CD4-positive, alpha-beta T cell treated with Interleukin-6 at 100 ng/mL for 8 hours (primary cell): ENCODE measurements at regions not wholly inside any gene's neighbourhood (a gene's known extent, or its start where the extent isn't known, plus 50 kb on each side); places are given as distances from the start of the nearest gene placed in this dataset.

ENCODE experiments used
- DNase-seq: peaks from one replicate; pipeline ENCODE4 v3.0.0-alpha.2; 2020; ENCODE audit warnings: mixed read lengths, low spot score

GRCh38 chr3:194837457-194838127, 151.9 kb downstream of the FAM43A start:
- no peak for DNase-seq

GRCh38 chr3:194838236-194838635, 152.6 kb downstream of the FAM43A start:
- DNase-seq, result no peak

GRCh38 chr3:194840661-194841514, 155.2 kb downstream of the FAM43A start:
- no peak for DNase-seq

GRCh38 chr3:194841515-194841841, 155.8 kb downstream of the FAM43A start:
- DNase-seq, result no peak

- DNase-seq, result no peak
Measured at GRCh38 chr3:194843556-194843955, 157.9 kb downstream of the FAM43A start.

GRCh38 chr3:194844046-194844445, 158.4 kb downstream of the FAM43A start:
- no peak for DNase-seq

- no peak for DNase-seq
Measured at GRCh38 chr3:194849166-194849875, 163.6 kb downstream of the FAM43A start.

GRCh38 chr3:194851254-194851653, 165.6 kb downstream of the FAM43A start:
- no peak for DNase-seq

- DNase-seq, result no peak
Measured at GRCh38 chr3:194851941-194852340, 166.3 kb downstream of the FAM43A start.

- no peak for DNase-seq
Measured at GRCh38 chr3:194852345-194852744, 166.7 kb downstream of the FAM43A start.

GRCh38 chr3:194852831-194853508, 167.3 kb downstream of the FAM43A start:
- no peak for DNase-seq

- no peak for DNase-seq
Measured at GRCh38 chr3:194854206-194854605, 168.5 kb downstream of the FAM43A start.

GRCh38 chr3:194854659-194855390, 169.1 kb downstream of the FAM43A start:
- DNase-seq, result no peak

GRCh38 chr3:194856296-194856695, 170.6 kb downstream of the FAM43A start:
- DNase-seq, result no peak

- no peak for DNase-seq
Measured at GRCh38 chr3:194857469-194858113, 171.9 kb downstream of the FAM43A start.

GRCh38 chr3:194858382-194858781, 172.7 kb downstream of the FAM43A start:
- no peak for DNase-seq

GRCh38 chr3:194860725-194861124, 175.0 kb downstream of the FAM43A start:
- DNase-seq, result no peak

- DNase-seq, result no peak
Measured at GRCh38 chr3:194861375-194861774, 175.7 kb downstream of the FAM43A start.

GRCh38 chr3:194865061-194865460, 179.4 kb downstream of the FAM43A start:
- DNase-seq, result no peak

- no peak for DNase-seq
Measured at GRCh38 chr3:194865615-194866014, 179.9 kb downstream of the FAM43A start.

GRCh38 chr3:194866236-194866635, 180.6 kb downstream of the FAM43A start:
- DNase-seq, result no peak
